Endothelial cell of hepatic sinusoid (primary cell): ENCODE measurements at regions not wholly inside any gene's neighbourhood (a gene's known extent, or its start where the extent isn't known, plus 50 kb on each side); places are given as distances from the start of the nearest gene placed in this dataset.

Experiments used
- in situ Hi-C: cut with HindIII; loops from 2 replicates; pipeline ENCODE4 v1.10.0; 2017; ENCODE audit warnings: low sequenced_read_pairs

DNA sequence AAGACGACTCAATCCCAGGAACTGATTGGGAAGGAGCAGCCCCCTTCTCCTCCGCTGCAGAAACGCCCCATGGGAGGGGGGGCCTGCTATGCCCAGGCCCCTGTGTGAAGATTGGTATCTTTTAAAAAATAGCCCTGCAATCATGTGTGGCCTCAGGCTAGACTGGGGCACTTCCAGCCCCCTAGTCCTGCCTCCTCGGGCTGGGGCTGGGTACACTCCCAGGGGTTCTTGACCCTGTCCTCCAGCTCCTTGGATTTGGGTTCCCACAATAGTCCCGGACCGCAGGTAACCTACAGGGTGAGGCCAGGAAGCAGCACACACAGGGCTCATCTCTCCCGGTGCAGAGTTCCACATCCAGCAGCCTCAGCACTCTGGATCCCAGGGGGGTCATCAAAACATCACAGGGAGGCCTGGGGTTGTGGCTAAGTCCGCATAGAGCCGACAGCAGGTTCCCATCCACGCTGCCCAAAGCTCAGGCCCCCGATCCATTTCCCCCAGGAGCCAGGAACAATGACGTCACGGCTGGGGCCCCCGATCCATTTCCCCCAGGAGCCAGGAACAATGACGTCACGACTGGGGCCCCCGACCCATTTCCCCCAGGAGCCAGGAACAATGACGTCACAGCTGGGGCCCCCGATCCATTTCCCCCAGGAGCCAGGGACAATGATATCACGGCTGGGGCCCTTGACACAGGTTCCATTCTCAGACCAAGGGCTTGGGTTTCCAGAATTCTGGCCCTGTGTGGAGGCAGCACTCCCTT lies 202.4 kb downstream of the IRF8 start:
- in situ Hi-C loops, result no loop called here

DNA sequence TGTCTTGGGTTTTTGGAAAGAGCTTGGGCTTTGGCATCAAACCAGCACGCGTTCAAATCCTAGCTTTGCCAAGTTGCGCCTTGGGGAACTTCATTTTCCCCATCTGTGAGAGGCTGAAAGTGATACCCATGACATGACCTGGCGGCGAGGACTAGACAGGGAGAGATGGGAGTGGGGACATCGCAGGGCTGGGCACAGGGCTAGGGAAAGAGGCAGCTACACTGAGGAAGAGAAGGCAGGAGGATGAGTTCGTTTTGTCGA lies 202.9 kb downstream of the IRF8 start:
- in situ Hi-C loops, result no loop called here

DNA sequence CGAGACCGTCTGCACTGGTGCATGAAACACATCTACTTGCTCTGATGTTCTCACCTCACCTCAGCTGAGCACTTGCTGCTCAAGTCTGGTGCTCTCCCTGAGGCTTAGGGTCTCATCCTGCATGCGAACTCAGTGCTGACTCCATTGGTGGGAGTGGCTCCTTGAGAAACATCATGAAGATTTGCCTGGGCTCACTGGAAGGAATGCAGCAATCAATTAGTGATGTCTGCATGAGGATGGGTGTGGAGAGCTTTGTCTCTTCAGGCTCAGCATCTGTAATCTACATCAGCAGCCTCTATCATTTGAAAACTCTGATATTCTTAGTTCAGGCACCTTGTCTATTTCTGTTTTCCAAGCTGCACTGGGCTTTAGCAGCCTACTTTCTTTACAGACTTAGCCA lies 204.4 kb downstream of the IRF8 start:
- in situ Hi-C loops, result no loop called here

- in situ Hi-C loops, result loop anchor here (5.0 kb wide), 1 partner anchor 98 kb away; no protein-coding TSS in a partner anchor
These were observed 205.6 kb downstream of the IRF8 start for GRCh38 chr16:86104537-86105048.

GRCh38 chr16:86107215-86107825 lies 208.4 kb downstream of the IRF8 start:
- in situ Hi-C loops, result loop anchor here (5.0 kb wide), 1 partner anchor 95 kb away; no protein-coding TSS in a partner anchor

DNA sequence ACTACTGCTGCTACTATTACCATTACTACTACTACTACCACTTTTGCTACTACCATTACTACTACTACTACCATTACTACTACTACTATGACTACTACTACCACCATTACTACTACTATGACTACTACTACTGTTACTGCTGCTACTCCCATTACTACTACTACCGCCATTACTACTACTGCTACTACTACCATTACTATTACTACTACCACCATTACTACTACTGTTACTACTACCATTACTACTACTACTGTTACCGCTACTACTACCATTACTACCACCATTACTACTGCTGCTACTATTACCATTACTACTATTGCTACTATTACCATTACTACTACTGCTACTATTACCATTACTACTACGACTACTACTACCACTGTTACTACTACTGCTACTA lies 209.1 kb downstream of the IRF8 start:
- in situ Hi-C loops, result loop anchor here (5.0 kb wide), 1 partner anchor 94 kb away; no protein-coding TSS in a partner anchor

- in situ Hi-C loops, result no loop called here
These were observed 211.2 kb downstream of the IRF8 start for GRCh38 chr16:86110134-86110533.

DNA sequence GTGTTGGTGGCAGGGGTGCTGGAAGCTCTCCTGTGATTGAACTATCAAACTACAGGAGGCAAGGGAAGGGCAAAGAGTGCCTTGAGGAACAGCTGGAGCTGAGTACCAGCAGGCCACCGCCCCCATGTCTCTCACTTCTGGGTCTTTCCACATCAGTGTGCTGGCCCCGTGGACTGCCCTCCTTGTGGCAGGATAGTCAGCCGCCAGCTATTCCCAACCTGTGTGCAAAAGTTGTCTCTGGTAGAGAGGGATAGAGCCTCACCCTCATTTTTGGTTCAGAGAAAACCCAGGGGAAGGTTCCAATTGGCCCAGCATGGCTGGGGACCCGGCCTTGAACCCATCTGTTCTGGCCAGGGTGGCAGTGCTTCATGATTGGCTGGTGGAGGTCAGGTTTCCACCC lies 211.8 kb downstream of the IRF8 start:
- in situ Hi-C loops, result no loop called here

GRCh38 chr16:86112178-86112577 lies 213.2 kb downstream of the IRF8 start:
- in situ Hi-C loops, result no loop called here

DNA sequence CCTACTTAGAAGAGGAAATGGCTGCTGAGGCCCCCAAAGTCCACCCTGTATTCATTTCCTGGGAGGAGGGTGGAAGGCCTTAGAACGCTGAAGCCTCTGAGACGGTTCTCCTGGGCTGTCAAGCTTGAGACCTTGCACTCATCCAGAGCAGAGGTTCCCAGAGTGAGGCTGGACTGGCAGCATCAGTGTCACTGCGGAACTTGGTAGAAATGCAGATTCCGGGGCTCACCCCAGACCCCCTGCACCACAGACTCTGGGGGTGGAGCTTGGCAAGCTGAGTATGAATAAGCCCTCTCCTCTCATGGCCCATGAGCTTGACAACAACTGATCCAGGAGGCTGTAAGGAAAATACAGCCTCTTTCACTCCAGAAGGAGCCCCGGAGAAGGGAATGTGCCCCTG lies 218.3 kb downstream of the IRF8 start:
- in situ Hi-C loops, result no loop called here

GRCh38 chr16:86117756-86118155 lies 218.8 kb downstream of the IRF8 start:
- in situ Hi-C loops, result no loop called here

DNA sequence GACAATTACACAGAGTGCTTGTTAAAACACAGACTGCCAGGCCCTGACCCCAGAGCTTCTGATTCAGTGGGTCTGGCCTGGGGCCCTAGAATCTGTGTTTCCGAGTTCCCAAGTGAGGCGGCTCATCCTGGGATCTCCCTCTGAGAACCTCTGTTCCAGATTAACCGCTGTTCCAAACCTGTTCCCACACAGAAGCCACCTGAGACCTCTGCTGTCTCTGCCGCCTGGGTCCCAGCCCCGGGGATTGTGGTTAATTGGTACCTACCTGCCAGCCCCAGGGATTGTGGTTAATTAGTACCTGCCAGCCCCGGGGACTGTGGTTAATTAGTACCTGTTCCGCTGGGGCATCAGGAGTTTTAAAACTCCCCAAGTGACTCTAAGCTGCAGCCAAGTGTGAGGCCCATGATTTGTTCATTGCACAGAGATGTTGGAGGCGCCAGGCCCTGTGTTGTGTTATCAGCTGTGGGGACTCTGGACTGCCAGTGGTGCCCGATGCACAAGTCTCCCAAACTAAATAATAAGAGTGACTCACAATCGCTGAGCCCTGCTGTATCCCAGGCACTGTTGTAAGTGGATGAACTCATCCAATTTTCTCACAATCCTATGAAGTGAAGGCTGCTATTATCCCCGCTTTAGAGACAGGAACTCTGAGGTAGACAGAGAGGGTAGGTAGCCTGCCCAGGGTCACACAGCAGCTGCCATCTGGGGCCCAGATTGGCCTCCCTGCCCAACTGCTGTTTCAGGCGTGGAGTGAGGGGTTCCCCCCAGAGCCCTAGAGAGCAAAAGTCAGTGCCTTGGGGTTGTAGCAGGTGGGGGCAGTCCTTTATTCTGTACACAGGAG lies 219.7 kb downstream of the IRF8 start:
- in situ Hi-C loops, result no loop called here

DNA sequence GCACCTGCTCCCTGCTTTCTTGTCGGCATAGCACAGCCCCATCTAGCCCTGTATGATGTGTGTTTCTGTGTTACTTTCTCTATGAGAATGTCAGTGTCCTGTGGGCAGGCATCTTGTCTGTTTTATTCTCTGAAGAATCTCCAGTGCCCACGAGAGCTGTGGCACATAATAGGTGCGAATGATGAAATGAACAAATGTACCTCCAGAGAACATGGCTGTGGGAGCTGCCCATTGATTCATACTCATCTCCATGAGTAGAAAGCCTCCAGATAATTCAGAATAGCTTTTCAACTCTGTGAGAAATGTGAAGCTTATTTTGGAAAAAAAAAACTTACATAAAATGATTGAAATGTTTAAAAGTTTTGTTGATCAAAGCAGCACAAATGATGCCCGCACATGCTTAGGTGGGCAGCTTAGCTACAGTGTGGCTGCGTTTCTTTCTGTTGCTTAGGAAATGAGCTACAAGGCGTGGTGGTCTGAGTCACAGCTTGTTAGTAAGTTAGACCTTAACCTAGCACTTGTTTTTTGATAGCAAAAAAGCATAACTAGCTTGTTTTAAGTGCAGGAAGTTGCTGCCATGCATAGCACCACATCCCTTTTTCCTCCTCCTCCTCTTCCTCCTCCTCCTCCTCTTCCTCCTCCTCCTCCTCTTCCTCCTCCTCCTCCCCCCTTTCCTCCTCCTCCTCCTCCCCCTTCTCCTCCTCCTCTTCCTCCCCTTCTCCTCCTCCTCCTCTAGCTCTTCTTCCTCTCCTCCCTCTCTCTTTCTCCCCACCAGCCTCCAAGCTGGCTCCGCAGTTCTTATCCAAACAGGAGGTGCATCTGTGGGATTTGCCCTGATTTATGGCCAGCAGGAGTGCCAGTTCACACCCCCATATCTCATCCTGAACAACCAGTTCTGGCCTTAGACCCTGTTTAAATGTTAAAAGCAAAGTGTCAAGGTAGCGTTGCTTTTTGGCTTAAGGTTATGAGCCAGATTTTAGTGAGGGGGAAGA lies 221.5 kb downstream of the IRF8 start:
- in situ Hi-C loops, result no loop called here

DNA sequence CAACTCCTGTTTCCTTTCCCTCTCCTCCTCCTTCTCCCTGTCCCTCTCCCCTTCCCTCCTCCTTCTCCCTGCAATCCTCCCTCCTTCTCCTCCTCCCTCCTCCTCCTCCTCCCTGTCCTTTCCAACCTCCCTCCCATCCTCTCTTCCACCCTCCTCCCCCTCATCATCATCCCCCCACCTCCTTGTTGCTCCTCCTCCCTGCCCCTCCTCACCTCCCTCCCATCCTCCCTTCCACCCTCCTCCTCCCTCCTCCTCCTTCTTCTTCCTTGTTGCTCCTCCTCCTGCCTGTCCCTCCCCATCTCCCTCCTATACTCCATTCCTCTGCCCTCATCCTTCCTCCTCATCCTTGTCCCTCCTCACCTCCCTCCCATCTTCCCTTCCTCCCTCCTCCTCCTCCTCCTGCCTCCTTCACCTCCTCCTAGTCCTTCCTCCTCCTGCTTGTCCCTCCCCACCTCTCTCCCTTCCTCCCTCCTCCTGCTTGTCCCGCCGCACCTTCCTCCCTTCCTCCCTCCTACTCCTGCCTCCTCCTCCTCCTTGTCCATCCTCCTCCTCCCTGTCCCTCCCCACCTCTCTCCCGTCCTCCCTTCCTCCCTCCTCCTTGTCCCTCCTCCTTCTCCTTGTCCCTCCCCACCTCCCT lies 222.5 kb downstream of the IRF8 start:
- in situ Hi-C loops, result no loop called here

- in situ Hi-C loops, result no loop called here
These were observed 223.8 kb downstream of the IRF8 start for GRCh38 chr16:86122681-86123342.

DNA sequence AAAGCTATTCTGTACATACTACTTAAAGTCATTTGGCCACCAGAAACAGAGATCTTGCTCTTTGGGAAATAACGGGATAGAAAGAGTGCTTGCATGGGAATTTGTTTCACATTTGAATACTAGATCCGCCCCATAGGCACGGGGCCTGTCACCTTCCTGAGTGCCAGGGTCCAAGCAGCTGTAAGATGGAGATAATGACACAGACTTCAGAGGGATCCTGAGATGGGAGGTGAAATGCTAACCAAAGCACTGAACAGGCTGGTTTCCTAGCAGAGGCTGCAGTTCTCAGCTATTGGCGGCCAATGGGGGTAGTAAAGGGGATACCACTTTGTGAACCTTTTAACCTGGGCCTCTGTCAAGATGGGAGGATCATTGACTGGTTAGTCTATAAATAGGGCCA lies 225.4 kb downstream of the IRF8 start:
- in situ Hi-C loops, result no loop called here

- in situ Hi-C loops, result no loop called here
These were observed 227.9 kb downstream of the IRF8 start for GRCh38 chr16:86126891-86127290.

GRCh38 chr16:86127366-86127765 lies 228.4 kb downstream of the IRF8 start:
- in situ Hi-C loops, result no loop called here

- in situ Hi-C loops, result no loop called here
These were observed 229.3 kb downstream of the IRF8 start for GRCh38 chr16:86128246-86128645.
